Upper lobe of left lung (tissue), 6 donors: ENCODE measurements at regions not wholly inside any gene's neighbourhood (a gene's known extent, or its start where the extent isn't known, plus 50 kb on each side); places are given as distances from the start of the nearest gene placed in this dataset.

Experiments
- ATAC-seq, 2 donors: fragments of 200-7000 bp; cut with Tn5 transposase; one replicate each; pipeline ENCODE4 v1.9.1; 2022; ENCODE audit warnings: mild to moderate bottlenecking in 2 of 2, moderate library complexity in 2 of 2; ENCODE audit not compliant: low FRiP score in 2 of 2
- DNase-seq, 2 donors: peaks; one replicate each; pipeline ENCODE4 v3.0.0-alpha.2; 2019 to 2020
- H3K27ac ChIP-seq, 4 donors: fragments of 200-600 bp; sonication (generic); one replicate each; pipeline ENCODE4 v1.5.1; 2016 to 2019
- H3K27me3 ChIP-seq, 4 donors: fragments of 200-600 bp; sonication (generic); one replicate each; pipeline ENCODE4 v1.5.1; 2017 to 2019
- H3K36me3 ChIP-seq, 4 donors: fragments of 200-600 bp; sonication (generic); one replicate each; pipeline ENCODE4 v1.5.1; 2016 to 2019
- H3K4me1 ChIP-seq, 4 donors: fragments of 200-600 bp; sonication (generic); one replicate each; pipeline ENCODE4 v1.5.1; 2018 to 2019
- H3K4me3 ChIP-seq, 4 donors: fragments of 200-600 bp; sonication (generic); one replicate each; pipeline ENCODE4 v1.5.1; 2017 to 2019; ENCODE audit warnings: mild to moderate bottlenecking in 2 of 4, moderate library complexity in 1 of 4
- H3K9me3 ChIP-seq, 4 donors: fragments of 200-600 bp; sonication (generic); one replicate each; pipeline ENCODE4 v1.5.1; 2018 to 2019
- CTCF ChIP-seq, 6 experiments: fragments of 450-650 bp in 4 of 6; fragments of 200-600 bp in 2 of 6; sonication (generic) in 2 of 6; IDR thresholded peaks; one replicate each; pipeline ENCODE4 v1.5.1; 2016 to 2019; ENCODE audit warnings: antibody characterized with exemption in 6 of 6
- EP300 ChIP-seq, 4 donors: sonication (generic); formaldehyde crosslinking; IDR thresholded peaks; one replicate each; pipeline ENCODE4 v1.5.1; 2017; ENCODE audit warnings: antibody characterized with exemption in 4 of 4, control low read depth in 2 of 4
- POLR2A ChIP-seq, 4 donors: fragments of 450-650 bp; IDR thresholded peaks; one replicate each; pipeline ENCODE4 v1.5.1; 2016 to 2017; ENCODE audit warnings: antibody characterized with exemption in 4 of 4, mild to moderate bottlenecking in 2 of 4
- POLR2AphosphoS5 ChIP-seq, 2 donors: sonication (generic); formaldehyde crosslinking; IDR thresholded peaks; one replicate each; pipeline ENCODE4 v1.5.1; 2017; ENCODE audit warnings: antibody characterized with exemption in 2 of 2
- WGBS, 2 donors: methylation state at CpG; one replicate each; pipeline ENCODE4 v1.1.5; 2017 to 2018; 5-methylcytosine and 5-hydroxymethylcytosine counted together
- donor health status: DM: no; HTN: no; CAD: no; lungs with moderate emphysema.
- donor health status: DM: no; HTN: yes; CAD: no; lungs with severe emphysema.

DNA sequence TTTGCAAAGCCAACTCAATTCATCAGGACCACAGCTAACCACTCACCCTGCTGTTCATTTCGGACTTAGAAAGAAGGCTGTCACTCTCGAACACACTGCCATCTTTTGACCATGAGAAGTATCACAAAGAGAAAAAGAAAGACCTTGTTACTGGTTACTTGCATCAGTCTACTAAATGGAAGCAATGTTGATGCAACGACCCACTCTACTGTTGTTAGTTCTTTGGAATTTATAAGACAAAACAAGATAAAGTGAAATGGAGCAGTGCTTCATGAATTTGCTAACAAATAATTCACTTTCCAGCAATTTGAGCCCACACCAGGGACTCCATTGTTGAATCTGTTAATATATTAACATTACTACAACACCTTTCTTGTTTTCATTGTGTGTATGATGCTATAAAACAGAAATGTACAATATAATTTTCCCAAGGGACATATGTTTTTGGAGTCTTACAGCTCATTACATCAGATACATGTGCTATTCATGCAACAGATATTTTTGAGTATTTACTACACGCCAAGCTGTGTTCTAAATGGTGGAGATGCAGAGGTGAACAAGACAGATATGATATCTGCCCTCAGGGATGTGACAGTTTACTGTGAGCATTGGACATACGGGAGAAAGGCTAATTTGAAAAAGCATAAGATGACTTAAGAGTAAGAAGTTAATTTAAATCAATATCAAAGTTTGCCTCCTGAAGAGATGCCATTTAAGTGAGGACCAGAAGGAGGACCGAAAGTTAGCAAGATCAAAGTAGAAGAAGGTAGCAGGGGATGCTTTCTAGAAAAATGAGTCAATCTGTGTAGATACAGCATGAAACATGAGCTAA, 87.2 kb downstream of the AREG start:
- Histone ChIP-seq H3K27me3 (no peaks in the 10 kb centered on the region), H3K4me1 (peaks cover 0 to 2% (median 0%) of the 10 kb centered on the region in 4 donors), H3K27ac (no peak overlapping the region), H3K4me3 (no peak overlapping the region), H3K9me3 (no peaks in the 10 kb centered on the region), H3K36me3 (no peaks in the 10 kb centered on the region)
- DNase-seq (peak in 1 of 2 donors; percentile 42), ATAC-seq (peak in 1 of 2 donors; percentile 54)
- 47 to 48% methylated on average over 6 of the region's 6 CpGs for WGBS, 2 donors
- TF ChIP-seq POLR2A (IDR thresholded peaks at IDR 0.05) (no peak), CTCF (IDR thresholded peaks at IDR 0.05) (peak; percentile 34 to 76 (median 58)), POLR2AphosphoS5 (IDR thresholded peaks at IDR 0.05) (no peak), EP300 (IDR thresholded peaks at IDR 0.05) (no peak)

DNA sequence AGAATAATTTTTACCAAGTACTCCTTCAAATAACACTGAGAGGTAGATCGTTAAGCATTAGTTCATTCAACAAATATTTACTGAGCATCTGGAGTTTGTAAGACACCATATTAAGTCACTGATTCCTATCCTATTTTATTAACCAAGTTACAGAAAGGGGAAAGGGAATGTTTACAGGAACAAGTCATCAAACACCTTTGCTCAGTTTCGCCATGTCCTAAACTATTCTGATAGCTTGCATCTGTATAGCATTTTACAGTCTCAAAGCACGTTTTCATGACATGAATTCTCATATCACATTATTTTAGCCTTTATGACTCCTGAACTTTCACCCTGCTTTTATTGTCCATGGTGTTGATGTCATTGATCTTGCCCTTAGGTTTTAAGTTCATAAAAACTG, 89.2 kb downstream of the AREG start:
- no peaks in the 10 kb centered on the region for H3K27me3 ChIP-seq
- DNase-seq (no peak), ATAC-seq (no peak)
- WGBS, 2 donors: 69 to 76% methylated on average over 3 of the region's 3 CpGs
- no peak overlapping the region for H3K4me3 ChIP-seq
- no peaks in the 10 kb centered on the region for H3K36me3 ChIP-seq
- peaks cover 0 to 2% (median 0%) of the 10 kb centered on the region in 4 donors for H3K4me1 ChIP-seq
- no peak overlapping the region for H3K27ac ChIP-seq
- H3K9me3 ChIP-seq: no peaks in the 10 kb centered on the region
- TF ChIP-seq POLR2A (IDR thresholded peaks at IDR 0.05) (no peak), CTCF (IDR thresholded peaks at IDR 0.05) (no peak), POLR2AphosphoS5 (IDR thresholded peaks at IDR 0.05) (no peak), EP300 (IDR thresholded peaks at IDR 0.05) (no peak)

DNA sequence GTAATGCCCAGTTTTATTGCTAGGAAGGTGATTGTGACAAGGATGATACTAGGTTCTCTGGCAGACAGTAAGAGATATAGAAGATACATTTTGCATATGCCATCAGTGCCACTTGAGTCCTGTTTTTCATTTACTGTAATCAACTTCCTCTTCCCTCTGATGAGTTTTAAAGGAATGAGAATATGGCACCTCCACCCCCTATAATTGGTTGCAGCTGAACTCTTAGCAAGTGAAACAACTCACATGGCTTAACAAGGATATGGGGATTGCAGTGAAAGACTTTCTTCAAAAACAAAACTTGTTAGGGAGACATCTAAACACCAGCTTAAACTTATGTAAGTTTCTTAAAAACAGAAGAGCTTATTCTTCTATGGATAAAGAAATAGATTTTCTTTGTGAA, 90.0 kb downstream of the AREG start:
- Histone ChIP-seq H3K9me3 (no peaks in the 10 kb centered on the region), H3K36me3 (no peaks in the 10 kb centered on the region), H3K27me3 (no peaks in the 10 kb centered on the region), H3K4me1 (peaks cover 0 to 8% (median 1%) of the 10 kb centered on the region in 4 donors), H3K4me3 (no peak overlapping the region), H3K27ac (no peak overlapping the region)
- no peak for ATAC-seq
- DNase-seq: no peak
- TF ChIP-seq EP300 (IDR thresholded peaks at IDR 0.05) (no peak), POLR2AphosphoS5 (IDR thresholded peaks at IDR 0.05) (no peak), CTCF (IDR thresholded peaks at IDR 0.05) (no peak), POLR2A (IDR thresholded peaks at IDR 0.05) (no peak)

GRCh38 chr4:74535512-74535911, 90.6 kb downstream of the AREG start:
- no peak for DNase-seq
- Histone ChIP-seq H3K9me3 (no peaks in the 10 kb centered on the region), H3K27ac (no peak overlapping the region), H3K27me3 (no peaks in the 10 kb centered on the region), H3K4me1 (peaks cover 0 to 13% (median 1%) of the 10 kb centered on the region in 4 donors), H3K36me3 (no peaks in the 10 kb centered on the region), H3K4me3 (no peak overlapping the region)
- TF ChIP-seq CTCF (IDR thresholded peaks at IDR 0.05): no peak
- no peak for TF ChIP-seq EP300 (IDR thresholded peaks at IDR 0.05)
- WGBS, 2 donors: 69 to 76% methylated on average over 1 of the region's 1 CpG
- ATAC-seq: no peak

GRCh38 chr4:74536557-74536956, 91.6 kb downstream of the AREG start:
- DNase-seq (no peak), ATAC-seq (no peak)
- Histone ChIP-seq H3K36me3 (no peaks in the 10 kb centered on the region), H3K27me3 (no peaks in the 10 kb centered on the region), H3K4me3 (no peak overlapping the region), H3K4me1 (peaks cover 0 to 13% (median 1%) of the 10 kb centered on the region in 4 donors), H3K9me3 (no peaks in the 10 kb centered on the region), H3K27ac (no peak overlapping the region)
- TF ChIP-seq EP300 (IDR thresholded peaks at IDR 0.05) (no peak), CTCF (IDR thresholded peaks at IDR 0.05) (peak in 2 of 6 experiments; percentile 16 to 17), POLR2AphosphoS5 (IDR thresholded peaks at IDR 0.05) (no peak), POLR2A (IDR thresholded peaks at IDR 0.05) (no peak)
- 57 to 63% methylated on average over 1 of the region's 1 CpG for WGBS, 2 donors
